HepG2 (cell line): ENCODE measurements at regions not wholly inside any gene's neighbourhood (a gene's known extent, or its start where the extent isn't known, plus 50 kb on each side); places are given as distances from the start of the nearest gene placed in this dataset.

Experiments
- ATAC-seq: fragments of 200-7000 bp; cut with Tn5 transposase; 3 replicates; pipeline ENCODE4 v1.9.1; 2020; ENCODE audit warnings: mild to moderate bottlenecking, moderate library complexity
- BruUV-seq: library from RNA; stranded (reverse); fragments of 400-500 nt; replicated peaks from 2 replicates; lab custom pipeline; 2021; lab: Mats Ljungman, UMichigan
- CTCF ChIA-PET: fragments of 300-600 bp; formaldehyde crosslinking; extraction: SDS; loops from one replicate; lab custom pipeline; 2021; ENCODE audit warnings: low total read pairs, inconsistent platforms, low intra/inter-chr PET ratio; lab: Yijun Ruan, JAX
- POLR2A ChIA-PET: fragments of 350-600 bp; sonication (Branson Sonifier 250); formaldehyde crosslinking; loops from one replicate; lab custom pipeline; 2020; ENCODE audit warnings: antibody characterized with exemption, inconsistent platforms; lab: Yijun Ruan, JAX
- DNase-seq: peaks from one replicate; pipeline ENCODE4 v3.0.0-alpha.2; 2015; ENCODE audit warnings: low spot score
- FAIRE-seq: peaks from 3 replicates; lab custom pipeline; 2011; peaks lifted over from hg19 to GRCh38; lab: Jason Lieb, UNC
- H2AFZ ChIP-seq: one replicate; pipeline ENCODE4 v1.6.1; 2011; ENCODE audit warnings: low read length, inconsistent platforms
- H3K27ac ChIP-seq: fragments of 300-600 bp; 3 replicates; pipeline ENCODE4 v1.8.0; 2011; ENCODE audit warnings: mixed run types, mild to moderate bottlenecking, mixed read lengths, low read length, inconsistent platforms; ENCODE audit not compliant: insufficient read depth; ENCODE audit errors: extremely low read length
- H3K27me3 ChIP-seq, 2 experiments: fragments of 200-600 bp in 1 of 2; 2 replicates in 1 of 2; 3 replicates in 1 of 2; pipeline versions ENCODE4 v1.6.0 to v1.8.0; 2011; ENCODE audit warnings: low read length in 2 of 2, mild to moderate bottlenecking in 2 of 2, moderate library complexity in 2 of 2, inconsistent platforms in 1 of 2; ENCODE audit not compliant: insufficient read depth in 2 of 2, control insufficient read depth in 1 of 2
- H3K36me3 ChIP-seq, 2 experiments: fragments of 200-600 bp in 1 of 2; replicated peaks in 1 of 2; 2 replicates in 1 of 2; 3 replicates in 1 of 2; pipeline versions ENCODE4 v1.5.1 to v1.8.0; 2011; ENCODE audit warnings: low read length in 2 of 2, inconsistent platforms in 1 of 2; ENCODE audit not compliant: insufficient read depth in 2 of 2, control insufficient read depth in 1 of 2
- H3K4me1 ChIP-seq: 2 replicates; pipeline ENCODE4 v1.5.1; 2012; ENCODE audit warnings: low read length, inconsistent platforms; ENCODE audit not compliant: insufficient read depth
- H3K4me2 ChIP-seq: 2 replicates; pipeline ENCODE4 v1.6.0; 2011; ENCODE audit warnings: low read depth, low read length, inconsistent platforms
- H3K4me3 ChIP-seq, 3 experiments: fragments of 200-600 bp in 1 of 3; sonication (generic), shearing (Covaris generic) in 1 of 3; replicated peaks in 1 of 3; 2 replicates each; pipeline ENCODE4 v1.5.1; 2011 to 2016; ENCODE audit warnings: low read length in 3 of 3, inconsistent platforms in 2 of 3, low read depth in 2 of 3, mild to moderate bottlenecking in 2 of 3, control low read depth in 1 of 3, mixed read lengths in 1 of 3; ENCODE audit not compliant: insufficient read depth in 1 of 3
- H3K79me2 ChIP-seq: one replicate; pipeline ENCODE4 v1.6.1; 2011; ENCODE audit warnings: low read length, inconsistent platforms; ENCODE audit not compliant: insufficient read depth
- H3K9ac ChIP-seq: 2 replicates; pipeline ENCODE4 v1.6.0; 2011; ENCODE audit warnings: mild to moderate bottlenecking, low read depth, low read length, inconsistent platforms; ENCODE audit not compliant: insufficient read depth
- H3K9me3 ChIP-seq: 2 replicates; pipeline ENCODE4 v1.5.1; 2012; ENCODE audit warnings: mild to moderate bottlenecking, low read length
- H4K20me1 ChIP-seq: 2 replicates; pipeline ENCODE4 v1.6.0; 2011; ENCODE audit warnings: inconsistent platforms, mild to moderate bottlenecking, low read length, moderate library complexity; ENCODE audit not compliant: insufficient read depth
- ATAD3A ChIP-seq: sonication (generic); formaldehyde crosslinking; IDR thresholded peaks from 2 replicates; pipeline ENCODE4 v1.4.0; 2020; ENCODE audit warnings: missing genetic modification reagents
- ATF7 ChIP-seq, 2 experiments: fragments of 450-650 bp in 1 of 2; sonication (generic) in 1 of 2; formaldehyde crosslinking in 1 of 2; IDR thresholded peaks; 2 replicates each; pipeline versions ENCODE4 v1.4.0 to v1.6.1; 2016 to 2020; ENCODE audit warnings: antibody characterized with exemption in 1 of 2, mild to moderate bottlenecking in 1 of 2, missing genetic modification reagents in 1 of 2
- CREB1 ChIP-seq, 2 experiments: fragments of 450-650 bp in 1 of 2; IDR thresholded peaks; 2 replicates each; pipeline ENCODE4 v1.6.1; 2016 to 2017; ENCODE audit warnings: control low read depth in 1 of 2, mild to moderate bottlenecking in 1 of 2, missing compliant biosample characterization in 1 of 2, missing genetic modification characterization in 1 of 2
- KMT2B ChIP-seq: IDR thresholded peaks from 2 replicates; pipeline ENCODE4 v1.6.1; 2016; ENCODE audit warnings: missing genetic modification reagents, missing compliant biosample characterization
- NR2F1 ChIP-seq, 2 experiments: fragments of 450-650 bp in 1 of 2; formaldehyde crosslinking in 1 of 2; IDR thresholded peaks; 2 replicates each; pipeline versions ENCODE4 v1.5.0 to v1.6.1; 2016 to 2020; ENCODE audit warnings: mild to moderate bottlenecking in 1 of 2, missing compliant biosample characterization in 1 of 2, missing genetic modification reagents in 1 of 2, moderate library complexity in 1 of 2
- PCBP2 ChIP-seq: fragments of 200-400 bp; formaldehyde crosslinking; optimal IDR thresholded peaks from 2 replicates; pipeline ENCODE3; 2018; ENCODE audit warnings: low read length, low read depth; ENCODE audit not compliant: poor library complexity, severe bottlenecking
- PLRG1 ChIP-seq: fragments of 450-650 bp; conservative IDR thresholded peaks from 2 replicates; pipeline ENCODE4 v1.6.1; 2016
- SAFB2 ChIP-seq: sonication (generic); formaldehyde crosslinking; IDR thresholded peaks from 2 replicates; pipeline ENCODE4 v1.5.1; 2020; ENCODE audit warnings: missing genetic modification reagents, low read depth, mild to moderate bottlenecking, borderline replicate concordance
- SKI ChIP-seq: fragments of 450-650 bp; IDR thresholded peaks from one replicate; pipeline ENCODE4 v1.6.1; 2018; ENCODE audit warnings: mild to moderate bottlenecking; ENCODE audit not compliant: partially characterized antibody
- ZNF251 ChIP-seq: sonication (generic); formaldehyde crosslinking; IDR thresholded peaks from 2 replicates; pipeline ENCODE4 v1.9.0; 2021; ENCODE audit warnings: mild to moderate bottlenecking, missing genetic modification reagents
- ZNF557 ChIP-seq: sonication (generic); formaldehyde crosslinking; IDR thresholded peaks from 2 replicates; pipeline ENCODE4 v1.4.0; 2020; ENCODE audit warnings: missing genetic modification reagents
- ZNF766 ChIP-seq: sonication (generic); formaldehyde crosslinking; IDR thresholded peaks from 2 replicates; pipeline ENCODE4 v1.5.0; 2020; ENCODE audit warnings: missing genetic modification reagents, borderline replicate concordance
- ZNF773 ChIP-seq: sonication (generic); formaldehyde crosslinking; IDR thresholded peaks from 2 replicates; pipeline ENCODE4 v1.4.0; 2020; ENCODE audit warnings: missing genetic modification reagents, borderline replicate concordance
- ZNF878 ChIP-seq: sonication (generic); formaldehyde crosslinking; IDR thresholded peaks from 2 replicates; pipeline ENCODE4 v1.8.1; 2023; ENCODE audit warnings: mild to moderate bottlenecking, missing genetic modification reagents, moderate library complexity
- WGBS: methylation state at CpG from one replicate; pipeline ENCODE4 v1.1.6; 2017; ENCODE audit warnings: low lambda C conversion rate; 5-methylcytosine and 5-hydroxymethylcytosine counted together
- in situ Hi-C: cut with HindIII; loops from 2 replicates; pipeline ENCODE4 v1.10.0; 2017; ENCODE audit warnings: low pct_unique_long_range_greater_than_20kb; ENCODE audit not compliant: extremely low pct_ligation_motif_present
- intact Hi-C: fragments of 100-400 bp; cut with micrococcal nuclease; formaldehyde crosslinking; loops from one replicate; pipeline ENCODE4 v1.10.0; 2022; ENCODE audit not compliant: unreplicated experiment
- TF ChIP-seq, protein P1 (sequence below): sonication (generic); formaldehyde crosslinking; IDR thresholded peaks from 2 replicates; pipeline ENCODE4 v1.4.0; 2020; ENCODE audit warnings: missing genetic modification reagents
- TF ChIP-seq, protein P2 (sequence below): sonication (generic); formaldehyde crosslinking; IDR thresholded peaks from 2 replicates; pipeline ENCODE4 v1.8.0; 2022; ENCODE audit warnings: low read depth, missing genetic modification reagents
- TF ChIP-seq, protein P3 (sequence below): sonication (generic); formaldehyde crosslinking; IDR thresholded peaks from 2 replicates; pipeline ENCODE4 v1.8.1; 2023; ENCODE audit warnings: mild to moderate bottlenecking, missing genetic modification reagents

DNA sequence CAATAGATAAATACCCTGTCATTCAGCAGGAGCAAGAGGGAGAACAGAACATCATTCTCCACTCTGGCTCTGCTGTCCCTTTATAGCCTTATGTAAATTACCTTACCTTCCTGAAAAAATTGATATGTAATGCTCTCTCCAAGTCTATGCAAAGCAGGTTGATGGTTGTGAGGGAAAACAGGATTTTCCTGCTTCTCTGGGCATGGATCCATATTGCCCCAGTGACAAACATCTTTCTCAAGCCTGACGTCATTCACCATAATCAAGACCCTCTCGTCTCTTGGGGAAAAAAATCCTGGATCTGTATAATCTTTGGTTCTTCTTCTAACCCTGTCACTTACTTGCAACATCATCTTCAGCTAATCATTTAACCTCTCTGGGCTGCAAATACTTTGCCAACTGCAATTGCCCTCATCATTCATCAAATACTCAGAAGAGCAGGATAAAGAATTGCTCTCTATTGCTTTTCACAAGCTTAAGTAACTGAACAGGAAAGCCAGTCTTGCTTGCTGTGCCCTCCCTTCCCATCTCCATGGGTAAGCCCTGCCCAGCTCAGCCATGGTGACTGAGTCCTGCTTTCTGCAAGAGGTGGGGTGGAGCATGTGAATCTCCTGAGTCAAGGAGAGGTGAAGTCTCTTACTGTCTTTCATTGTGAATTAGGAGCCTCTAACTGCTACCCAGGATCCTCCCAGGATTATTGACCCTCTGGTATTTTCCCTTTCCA, 123.7 kb upstream of the KLF7 start:
- ChIA-PET CTCF (no interaction called here), POLR2A (no interaction called here)
- Histone ChIP-seq H3K9ac (no peak overlapping the region), H3K4me1 (peaks cover 9% of the 10 kb centered on the region), H2AFZ (no peak overlapping the region), H3K4me2 (no peak overlapping the region), H4K20me1 (no peaks in the 10 kb centered on the region), H3K27ac (no peak overlapping the region), H3K27me3 (no peaks in the 10 kb centered on the region), H3K9me3 (no peaks in the 10 kb centered on the region), H3K79me2 (no peaks in the 10 kb centered on the region), H3K4me3 (no peak overlapping the region), H3K36me3 (no peaks in the 10 kb centered on the region)
- DNase-seq: no peak
- BruUV-seq: no TSS peak
- in situ Hi-C loops (no loop called here), intact Hi-C loops (no loop called here)
- ATAC-seq: no peak
- 32% methylated on average over 2 of the region's 2 CpGs for WGBS
- no peak for TF ChIP-seq SAFB2 (CRISPR knock-in tag)
- TF ChIP-seq, protein P1, sequence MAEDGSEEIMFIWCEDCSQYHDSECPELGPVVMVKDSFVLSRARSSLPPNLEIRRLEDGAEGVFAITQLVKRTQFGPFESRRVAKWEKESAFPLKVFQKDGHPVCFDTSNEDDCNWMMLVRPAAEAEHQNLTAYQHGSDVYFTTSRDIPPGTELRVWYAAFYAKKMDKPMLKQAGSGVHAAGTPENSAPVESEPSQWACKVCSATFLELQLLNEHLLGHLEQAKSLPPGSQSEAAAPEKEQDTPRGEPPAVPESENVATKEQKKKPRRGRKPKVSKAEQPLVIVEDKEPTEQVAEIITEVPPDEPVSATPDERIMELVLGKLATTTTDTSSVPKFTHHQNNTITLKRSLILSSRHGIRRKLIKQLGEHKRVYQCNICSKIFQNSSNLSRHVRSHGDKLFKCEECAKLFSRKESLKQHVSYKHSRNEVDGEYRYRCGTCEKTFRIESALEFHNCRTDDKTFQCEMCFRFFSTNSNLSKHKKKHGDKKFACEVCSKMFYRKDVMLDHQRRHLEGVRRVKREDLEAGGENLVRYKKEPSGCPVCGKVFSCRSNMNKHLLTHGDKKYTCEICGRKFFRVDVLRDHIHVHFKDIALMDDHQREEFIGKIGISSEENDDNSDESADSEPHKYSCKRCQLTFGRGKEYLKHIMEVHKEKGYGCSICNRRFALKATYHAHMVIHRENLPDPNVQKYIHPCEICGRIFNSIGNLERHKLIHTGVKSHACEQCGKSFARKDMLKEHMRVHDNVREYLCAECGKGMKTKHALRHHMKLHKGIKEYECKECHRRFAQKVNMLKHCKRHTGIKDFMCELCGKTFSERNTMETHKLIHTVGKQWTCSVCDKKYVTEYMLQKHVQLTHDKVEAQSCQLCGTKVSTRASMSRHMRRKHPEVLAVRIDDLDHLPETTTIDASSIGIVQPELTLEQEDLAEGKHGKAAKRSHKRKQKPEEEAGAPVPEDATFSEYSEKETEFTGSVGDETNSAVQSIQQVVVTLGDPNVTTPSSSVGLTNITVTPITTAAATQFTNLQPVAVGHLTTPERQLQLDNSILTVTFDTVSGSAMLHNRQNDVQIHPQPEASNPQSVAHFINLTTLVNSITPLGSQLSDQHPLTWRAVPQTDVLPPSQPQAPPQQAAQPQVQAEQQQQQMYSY (CRISPR knock-in tag): no peak
- TF ChIP-seq KMT2B (CRISPR knock-in tag): no peak
- no peak for TF ChIP-seq ZNF878 (CRISPR knock-in tag)
- TF ChIP-seq NR2F1 (CRISPR knock-in tag; IDR thresholded peaks at IDR 0.05): no peak
- TF ChIP-seq CREB1 (IDR thresholded peaks at IDR 0.05): peak; percentile 87
- no peak for TF ChIP-seq CREB1 (CRISPR knock-in tag; IDR thresholded peaks at IDR 0.05)
- TF ChIP-seq ZNF251 (CRISPR knock-in tag): no peak
- no peak for TF ChIP-seq PLRG1
- TF ChIP-seq, protein P2, sequence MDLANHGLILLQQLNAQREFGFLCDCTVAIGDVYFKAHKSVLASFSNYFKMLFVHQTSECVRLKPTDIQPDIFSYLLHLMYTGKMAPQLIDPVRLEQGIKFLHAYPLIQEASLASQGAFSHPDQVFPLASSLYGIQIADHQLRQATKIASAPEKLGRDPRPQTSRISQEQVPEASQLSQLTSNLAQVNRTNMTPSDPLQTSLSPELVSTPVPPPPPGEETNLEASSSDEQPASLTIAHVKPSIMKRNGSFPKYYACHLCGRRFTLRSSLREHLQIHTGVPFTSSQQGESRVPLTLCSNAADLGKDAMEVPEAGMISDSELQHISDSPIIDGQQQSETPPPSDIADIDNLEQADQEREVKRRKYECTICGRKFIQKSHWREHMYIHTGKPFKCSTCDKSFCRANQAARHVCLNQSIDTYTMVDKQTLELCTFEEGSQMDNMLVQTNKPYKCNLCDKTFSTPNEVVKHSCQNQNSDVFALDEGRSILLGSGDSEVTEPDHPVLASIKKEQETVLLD (CRISPR knock-in tag): no peak
- TF ChIP-seq ZNF766 (CRISPR knock-in tag): no peak
- TF ChIP-seq ATAD3A (CRISPR knock-in tag): no peak
- TF ChIP-seq PCBP2: no peak
- TF ChIP-seq, protein P3, sequence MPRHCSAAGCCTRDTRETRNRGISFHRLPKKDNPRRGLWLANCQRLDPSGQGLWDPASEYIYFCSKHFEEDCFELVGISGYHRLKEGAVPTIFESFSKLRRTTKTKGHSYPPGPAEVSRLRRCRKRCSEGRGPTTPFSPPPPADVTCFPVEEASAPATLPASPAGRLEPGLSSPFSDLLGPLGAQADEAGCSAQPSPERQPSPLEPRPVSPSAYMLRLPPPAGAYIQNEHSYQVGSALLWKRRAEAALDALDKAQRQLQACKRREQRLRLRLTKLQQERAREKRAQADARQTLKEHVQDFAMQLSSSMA: no peak
- TF ChIP-seq SKI: no peak
- no peak for TF ChIP-seq ZNF557 (CRISPR knock-in tag)
- peak; percentile 77 for TF ChIP-seq ATF7 (IDR thresholded peaks at IDR 0.05)
- no peak for TF ChIP-seq ATF7 (CRISPR knock-in tag; IDR thresholded peaks at IDR 0.05)
- TF ChIP-seq ZNF773 (CRISPR knock-in tag): no peak
- no peak for FAIRE-seq
